WTC11 (cell line): ENCODE measurements at regions not wholly inside any gene's neighbourhood (a gene's known extent, or its start where the extent isn't known, plus 50 kb on each side); places are given as distances from the start of the nearest gene placed in this dataset.

ENCODE experiments used
- NR1H2 ChIP-seq: sonication (generic); formaldehyde crosslinking; IDR thresholded peaks from 2 replicates; pipeline ENCODE4 v1.9.0; 2021; ENCODE audit warnings: mild to moderate bottlenecking, moderate library complexity, missing genetic modification reagents
- SP1 ChIP-seq: sonication (generic); formaldehyde crosslinking; conservative IDR thresholded peaks from 2 replicates; pipeline ENCODE4 v1.8.1; 2022; ENCODE audit warnings: missing genetic modification reagents
- TF ChIP-seq, protein P1 (sequence below): fragments of 200-600 bp; IDR thresholded peaks from 2 replicates; pipeline ENCODE4 v1.8.0; 2022; ENCODE audit warnings: antibody characterized with exemption

DNA sequence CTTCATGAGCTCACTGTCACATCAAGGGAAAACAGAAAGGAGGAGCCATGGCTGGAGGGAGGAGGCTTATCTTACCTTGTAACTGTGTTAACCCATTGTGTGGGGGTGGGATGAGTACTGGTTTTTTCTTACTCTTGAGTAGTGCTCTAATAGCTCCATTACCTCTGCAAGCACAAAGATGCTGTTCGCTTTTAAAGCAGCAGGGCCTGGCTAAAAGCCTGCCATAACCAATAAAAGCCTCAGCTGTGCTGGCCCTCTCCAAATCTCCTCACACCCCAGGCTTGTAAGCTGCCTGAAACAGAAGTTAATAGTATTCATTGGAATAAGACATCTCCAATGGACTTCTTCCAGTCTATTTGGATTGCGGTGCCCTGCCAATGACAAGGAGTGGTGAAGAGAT, 544.1 kb downstream of the TUSC7 start:
- TF ChIP-seq, protein P1, sequence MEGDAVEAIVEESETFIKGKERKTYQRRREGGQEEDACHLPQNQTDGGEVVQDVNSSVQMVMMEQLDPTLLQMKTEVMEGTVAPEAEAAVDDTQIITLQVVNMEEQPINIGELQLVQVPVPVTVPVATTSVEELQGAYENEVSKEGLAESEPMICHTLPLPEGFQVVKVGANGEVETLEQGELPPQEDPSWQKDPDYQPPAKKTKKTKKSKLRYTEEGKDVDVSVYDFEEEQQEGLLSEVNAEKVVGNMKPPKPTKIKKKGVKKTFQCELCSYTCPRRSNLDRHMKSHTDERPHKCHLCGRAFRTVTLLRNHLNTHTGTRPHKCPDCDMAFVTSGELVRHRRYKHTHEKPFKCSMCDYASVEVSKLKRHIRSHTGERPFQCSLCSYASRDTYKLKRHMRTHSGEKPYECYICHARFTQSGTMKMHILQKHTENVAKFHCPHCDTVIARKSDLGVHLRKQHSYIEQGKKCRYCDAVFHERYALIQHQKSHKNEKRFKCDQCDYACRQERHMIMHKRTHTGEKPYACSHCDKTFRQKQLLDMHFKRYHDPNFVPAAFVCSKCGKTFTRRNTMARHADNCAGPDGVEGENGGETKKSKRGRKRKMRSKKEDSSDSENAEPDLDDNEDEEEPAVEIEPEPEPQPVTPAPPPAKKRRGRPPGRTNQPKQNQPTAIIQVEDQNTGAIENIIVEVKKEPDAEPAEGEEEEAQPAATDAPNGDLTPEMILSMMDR = no peak
- TF ChIP-seq SP1 (CRISPR knock-in tag) (no peak), NR1H2 (CRISPR knock-in tag) (no peak)
